ENCODE measurements at regions not wholly inside any gene's neighbourhood (a gene's known extent, or its start where the extent isn't known, plus 50 kb on each side); places are given as distances from the start of the nearest gene placed in this dataset.

DNA sequence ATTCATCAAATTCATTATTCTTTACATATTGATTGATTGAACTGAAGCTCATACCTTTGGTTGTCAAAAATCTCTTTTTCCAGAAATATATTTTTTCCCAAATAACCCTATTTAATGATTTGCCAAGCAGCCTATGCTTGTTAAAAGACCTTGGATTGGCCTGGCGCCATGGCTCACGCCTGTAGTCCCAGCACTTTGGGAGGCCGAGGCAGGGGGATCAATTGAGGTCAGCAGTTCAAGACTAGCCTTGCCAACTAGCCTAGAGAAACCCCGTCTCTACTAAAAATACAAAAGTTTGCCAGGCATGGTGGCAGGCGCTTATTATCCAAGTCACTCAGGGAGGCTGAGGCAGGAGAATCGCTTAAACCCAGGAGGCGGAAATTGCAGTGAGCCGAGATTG, 165.1 kb upstream of the MGAT4C start:
- H3K4me3 ChIP-seq (ENCODE audit: low read length) = no peak overlapping the region
- no peak for ATAC-seq
- WGBS (ENCODE audit: insufficient coverage) = 91% methylated on average over 8 of the region's 8 CpGs
- intact Hi-C loops (cut with micrococcal nuclease) = no loop called here
- H3K4me1 Mint-ChIP-seq = no peaks in the 10 kb centered on the region
- no peak overlapping the region for H3K4me3 Mint-ChIP-seq
- peaks cover 2% of the 10 kb centered on the region for H3K9me3 ChIP-seq (ENCODE audit: control insufficient read depth, insufficient read depth, low read length)
- H3K36me3 Mint-ChIP-seq = no peaks in the 10 kb centered on the region
- no peak overlapping the region for H3K27ac Mint-ChIP-seq
- H3K4me1 ChIP-seq (ENCODE audit: control insufficient read depth, insufficient read depth, low read length) = no peaks in the 10 kb centered on the region
- DNase-seq = no peak
- TF ChIP-seq, protein P1, sequence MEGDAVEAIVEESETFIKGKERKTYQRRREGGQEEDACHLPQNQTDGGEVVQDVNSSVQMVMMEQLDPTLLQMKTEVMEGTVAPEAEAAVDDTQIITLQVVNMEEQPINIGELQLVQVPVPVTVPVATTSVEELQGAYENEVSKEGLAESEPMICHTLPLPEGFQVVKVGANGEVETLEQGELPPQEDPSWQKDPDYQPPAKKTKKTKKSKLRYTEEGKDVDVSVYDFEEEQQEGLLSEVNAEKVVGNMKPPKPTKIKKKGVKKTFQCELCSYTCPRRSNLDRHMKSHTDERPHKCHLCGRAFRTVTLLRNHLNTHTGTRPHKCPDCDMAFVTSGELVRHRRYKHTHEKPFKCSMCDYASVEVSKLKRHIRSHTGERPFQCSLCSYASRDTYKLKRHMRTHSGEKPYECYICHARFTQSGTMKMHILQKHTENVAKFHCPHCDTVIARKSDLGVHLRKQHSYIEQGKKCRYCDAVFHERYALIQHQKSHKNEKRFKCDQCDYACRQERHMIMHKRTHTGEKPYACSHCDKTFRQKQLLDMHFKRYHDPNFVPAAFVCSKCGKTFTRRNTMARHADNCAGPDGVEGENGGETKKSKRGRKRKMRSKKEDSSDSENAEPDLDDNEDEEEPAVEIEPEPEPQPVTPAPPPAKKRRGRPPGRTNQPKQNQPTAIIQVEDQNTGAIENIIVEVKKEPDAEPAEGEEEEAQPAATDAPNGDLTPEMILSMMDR (IDR thresholded peaks at IDR 0.05) = no peak
- peaks cover 9 to 14% of the 10 kb centered on the region in 2 donors for H3K9me3 Mint-ChIP-seq
- no peaks in the 10 kb centered on the region for H3K36me3 ChIP-seq (ENCODE audit: control insufficient read depth, insufficient read depth, low read length)
- H3K27me3 Mint-ChIP-seq (ENCODE audit: low read depth in 2 of 2) = no peaks in the 10 kb centered on the region
- H3K27me3 ChIP-seq (ENCODE audit: control insufficient read depth, insufficient read depth, low read length) = no peaks in the 10 kb centered on the region
- H3K27ac ChIP-seq (ENCODE audit: low read length) = no peak overlapping the region

DNA sequence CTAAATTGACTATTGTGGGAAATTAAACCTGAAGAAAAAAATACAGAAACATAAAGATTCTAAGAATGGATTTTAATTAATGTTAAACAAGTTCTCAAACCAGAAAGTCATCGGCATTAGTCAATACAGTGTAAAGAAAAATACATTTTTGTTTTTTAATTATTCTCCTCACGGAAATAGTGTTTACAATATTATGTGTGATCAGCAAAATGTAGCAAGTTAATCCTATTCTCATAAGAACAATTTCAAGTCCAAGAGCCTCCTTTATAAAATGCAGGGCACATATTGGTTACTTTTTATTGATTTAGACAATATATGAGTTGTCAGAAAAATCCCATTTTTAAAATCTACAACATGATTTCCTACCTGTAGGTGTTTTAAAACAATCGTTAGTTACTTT, 158.0 kb upstream of the MGAT4C start:
- TF ChIP-seq, protein P1 (IDR thresholded peaks at IDR 0.05) = no peak

DNA sequence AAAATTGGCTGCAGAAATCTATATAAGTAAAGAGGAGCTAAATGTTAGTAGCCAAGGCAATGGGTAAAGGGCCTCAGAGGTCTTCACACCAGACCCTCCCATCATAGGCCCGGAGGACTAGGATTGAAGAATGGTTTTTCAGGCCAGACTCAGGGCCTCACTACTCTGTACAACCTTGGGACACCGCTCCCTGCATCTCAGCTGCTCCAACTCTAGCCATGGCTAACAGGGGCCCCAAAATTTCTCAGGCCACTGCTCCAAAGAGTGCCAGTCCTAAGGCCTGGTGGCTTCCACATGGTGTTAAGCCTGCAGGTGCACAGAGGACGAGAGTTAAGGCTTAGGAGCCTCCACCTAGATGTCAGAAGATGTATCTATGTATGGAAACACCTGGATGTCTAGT, 155.5 kb upstream of the MGAT4C start:
- peaks cover 7% of the 10 kb centered on the region for H3K36me3 Mint-ChIP-seq
- Histone ChIP-seq H3K27me3 (ENCODE audit: control insufficient read depth, insufficient read depth, low read length) (no peaks in the 10 kb centered on the region), H3K4me3 (ENCODE audit: low read length) (no peak overlapping the region), H3K9me3 (ENCODE audit: control insufficient read depth, insufficient read depth, low read length) (peaks cover 13% of the 10 kb centered on the region), H3K4me1 (ENCODE audit: control insufficient read depth, insufficient read depth, low read length) (no peaks in the 10 kb centered on the region), H3K27ac (ENCODE audit: low read length) (no peak overlapping the region), H3K36me3 (ENCODE audit: control insufficient read depth, insufficient read depth, low read length) (no peaks in the 10 kb centered on the region)
- no peak overlapping the region for H3K4me3 Mint-ChIP-seq
- H3K27ac Mint-ChIP-seq = no peak overlapping the region
- DNase-seq = no peak
- TF ChIP-seq, protein P1 (IDR thresholded peaks at IDR 0.05) = no peak
- intact Hi-C loops (cut with micrococcal nuclease) = no loop called here
- H3K9me3 Mint-ChIP-seq = peaks cover 11 to 24% of the 10 kb centered on the region in 2 donors
- WGBS (ENCODE audit: insufficient coverage) = 52% methylated on average over 3 of the region's 3 CpGs
- H3K27me3 Mint-ChIP-seq (ENCODE audit: low read depth in 2 of 2) = no peaks in the 10 kb centered on the region
- no peak for ATAC-seq
- no peaks in the 10 kb centered on the region for H3K4me1 Mint-ChIP-seq

More for the DNA sequence above, 158.0 kb upstream of the MGAT4C start:
- H3K27me3 Mint-ChIP-seq (ENCODE audit: low read depth in 2 of 2) = no peaks in the 10 kb centered on the region
- DNase-seq = no peak
- Histone ChIP-seq H3K36me3 (ENCODE audit: control insufficient read depth, insufficient read depth, low read length) (no peaks in the 10 kb centered on the region), H3K27ac (ENCODE audit: low read length) (no peak overlapping the region), H3K9me3 (ENCODE audit: control insufficient read depth, insufficient read depth, low read length) (peaks cover 13% of the 10 kb centered on the region), H3K4me3 (ENCODE audit: low read length) (no peak overlapping the region), H3K4me1 (ENCODE audit: control insufficient read depth, insufficient read depth, low read length) (no peaks in the 10 kb centered on the region), H3K27me3 (ENCODE audit: control insufficient read depth, insufficient read depth, low read length) (no peaks in the 10 kb centered on the region)
- peaks cover 11 to 27% of the 10 kb centered on the region in 2 donors for H3K9me3 Mint-ChIP-seq
- WGBS (ENCODE audit: insufficient coverage) = no CpG with 5 or more reads among the region's 3 CpGs
- no peak for ATAC-seq
- H3K4me1 Mint-ChIP-seq = no peaks in the 10 kb centered on the region
- H3K27ac Mint-ChIP-seq = no peak overlapping the region
- peaks cover 7% of the 10 kb centered on the region for H3K36me3 Mint-ChIP-seq
- intact Hi-C loops (cut with micrococcal nuclease) = no loop called here
- H3K4me3 Mint-ChIP-seq = no peak overlapping the region

DNA sequence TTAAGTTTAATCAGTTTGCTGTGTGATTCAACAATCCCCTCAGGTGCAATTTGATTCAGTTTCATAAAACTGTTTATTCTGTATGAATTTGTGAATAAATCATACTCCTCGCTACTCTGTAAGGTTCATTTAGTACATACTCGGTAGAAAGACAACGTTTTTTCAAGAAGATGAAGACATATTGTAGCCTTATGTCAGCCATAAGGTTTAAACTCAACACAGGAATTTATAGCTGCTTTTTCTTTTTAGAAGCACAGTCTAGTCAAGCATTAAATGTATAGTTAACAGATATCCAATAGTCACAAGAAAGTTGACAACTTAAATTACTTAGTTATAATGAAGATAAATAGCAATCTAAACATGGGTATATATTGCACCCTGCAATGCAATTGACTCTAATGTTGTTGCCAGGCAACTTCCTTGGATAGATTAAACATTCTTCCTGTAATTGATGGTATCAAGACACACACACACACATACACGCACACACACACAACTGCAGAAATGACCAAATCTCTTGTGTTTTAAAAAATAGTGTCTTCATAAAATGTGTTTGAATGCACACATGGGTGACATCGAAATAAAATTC, 151.5 kb upstream of the MGAT4C start:
- H3K4me1 Mint-ChIP-seq = no peaks in the 10 kb centered on the region
- Histone ChIP-seq H3K27ac (ENCODE audit: low read length) (no peak overlapping the region), H3K36me3 (ENCODE audit: control insufficient read depth, insufficient read depth, low read length) (no peaks in the 10 kb centered on the region), H3K9me3 (ENCODE audit: control insufficient read depth, insufficient read depth, low read length) (peaks cover 13% of the 10 kb centered on the region), H3K4me1 (ENCODE audit: control insufficient read depth, insufficient read depth, low read length) (no peaks in the 10 kb centered on the region), H3K4me3 (ENCODE audit: low read length) (no peak overlapping the region), H3K27me3 (ENCODE audit: control insufficient read depth, insufficient read depth, low read length) (no peaks in the 10 kb centered on the region)
- intact Hi-C loops (cut with micrococcal nuclease) = no loop called here
- TF ChIP-seq, protein P1 (IDR thresholded peaks at IDR 0.05) = no peak
- no peak overlapping the region for H3K27ac Mint-ChIP-seq
- H3K36me3 Mint-ChIP-seq = peaks cover 14% of the 10 kb centered on the region
- WGBS (ENCODE audit: insufficient coverage) = 75% methylated on average over 2 of the region's 5 CpGs
- no peak for DNase-seq
- ATAC-seq = no peak
- H3K4me3 Mint-ChIP-seq = no peak overlapping the region
- H3K9me3 Mint-ChIP-seq = peaks cover 13 to 17% of the 10 kb centered on the region in 2 donors
- no peaks in the 10 kb centered on the region for H3K27me3 Mint-ChIP-seq (ENCODE audit: low read depth in 2 of 2)
